GM19043 (cell line): ENCODE measurements at regions not wholly inside any gene's neighbourhood (a gene's known extent, or its start where the extent isn't known, plus 50 kb on each side); places are given as distances from the start of the nearest gene placed in this dataset.

ENCODE experiments used
- ATAC-seq: cut with Tn5 transposase; IDR thresholded peaks from one replicate; pipeline ENCODE4 v1.9.1; 2021; ENCODE audit warnings: low read depth; ENCODE audit not compliant: unreplicated experiment

- ATAC-seq: no peak
Measured at GRCh38 chr2:234288974-234289455, 207.9 kb downstream of the ARL4C start.

- no peak for ATAC-seq
Measured at GRCh38 chr2:234287650-234288049, 209.2 kb downstream of the ARL4C start.

- no peak for ATAC-seq
Measured at GRCh38 chr2:234286956-234287355, 209.9 kb downstream of the ARL4C start.

- no peak for ATAC-seq
Measured at GRCh38 chr2:234286118-234286598, 210.7 kb downstream of the ARL4C start.

- no peak for ATAC-seq
Measured at GRCh38 chr2:234285541-234285940, 211.3 kb downstream of the ARL4C start.

GRCh38 chr2:234279637-234280036 lies 217.2 kb downstream of the ARL4C start:
- no peak for ATAC-seq

GRCh38 chr2:234278556-234279255 lies 218.2 kb downstream of the ARL4C start:
- no peak for ATAC-seq

GRCh38 chr2:234275515-234275914 lies 221.4 kb downstream of the ARL4C start:
- ATAC-seq: no peak

- ATAC-seq: no peak
Measured at GRCh38 chr2:234273887-234274584, 222.8 kb downstream of the ARL4C start.

GRCh38 chr2:234272069-234272850 lies 221.8 kb downstream of the SPP2 start:
- ATAC-seq: no peak

GRCh38 chr2:234271338-234271737 lies 220.8 kb downstream of the SPP2 start:
- ATAC-seq: no peak

GRCh38 chr2:234269769-234270204 lies 219.3 kb downstream of the SPP2 start:
- no peak for ATAC-seq

GRCh38 chr2:234267534-234267933 lies 217.0 kb downstream of the SPP2 start:
- ATAC-seq: no peak

GRCh38 chr2:234266952-234267351 lies 216.4 kb downstream of the SPP2 start:
- ATAC-seq: no peak

GRCh38 chr2:234265206-234265605 lies 214.7 kb downstream of the SPP2 start:
- no peak for ATAC-seq

GRCh38 chr2:234261736-234262135 lies 211.2 kb downstream of the SPP2 start:
- no peak for ATAC-seq

GRCh38 chr2:234259440-234259839 lies 208.9 kb downstream of the SPP2 start:
- no peak for ATAC-seq

GRCh38 chr2:234258562-234259141 lies 208.2 kb downstream of the SPP2 start:
- ATAC-seq: no peak

- no peak for ATAC-seq
Measured at GRCh38 chr2:234257859-234258561, 207.5 kb downstream of the SPP2 start.

- ATAC-seq: no peak
Measured at GRCh38 chr2:234256516-234256915, 206.0 kb downstream of the SPP2 start.
